Glomerular visceral epithelial cell (primary cell): ENCODE measurements at regions not wholly inside any gene's neighbourhood (a gene's known extent, or its start where the extent isn't known, plus 50 kb on each side); places are given as distances from the start of the nearest gene placed in this dataset.
"Not testable (repeated sequence)": the region's sequence is repeated elsewhere in the genome, so short reads cannot be mapped to it uniquely, and the experiment has no call there.

Source experiments
- DNase-seq: peaks from one replicate; pipeline ENCODE4 v3.0.0-alpha.2; 2016; ENCODE audit errors: extremely low spot score

GRCh38 chr13:90577726-90578125 lies 769.8 kb upstream of the MIR17HG start:
- DNase-seq, result no peak

- DNase-seq, result no peak
Measured at GRCh38 chr13:90585392-90585791, 762.1 kb upstream of the MIR17HG start.

- DNase-seq, result no peak
Measured at GRCh38 chr13:90591260-90591926, 756.1 kb upstream of the MIR17HG start.

- DNase-seq, result no peak
Measured at GRCh38 chr13:90591927-90592268, 755.6 kb upstream of the MIR17HG start.

- DNase-seq, result no peak
Measured at GRCh38 chr13:90592943-90593342, 754.5 kb upstream of the MIR17HG start.

GRCh38 chr13:90594681-90595080 lies 752.8 kb upstream of the MIR17HG start:
- no peak for DNase-seq

GRCh38 chr13:90605664-90606063 lies 741.8 kb upstream of the MIR17HG start:
- no peak for DNase-seq

GRCh38 chr13:90606921-90607320 lies 740.6 kb upstream of the MIR17HG start:
- DNase-seq, result not testable (repeated sequence)

GRCh38 chr13:90612391-90612790 lies 735.1 kb upstream of the MIR17HG start:
- DNase-seq, result no peak

GRCh38 chr13:90613076-90613795 lies 734.3 kb upstream of the MIR17HG start:
- DNase-seq, result no peak

- DNase-seq, result no peak
Measured at GRCh38 chr13:90615236-90615635, 732.3 kb upstream of the MIR17HG start.

- no peak for DNase-seq
Measured at GRCh38 chr13:90615767-90616166, 731.7 kb upstream of the MIR17HG start.

- no peak for DNase-seq
Measured at GRCh38 chr13:90618133-90618532, 729.4 kb upstream of the MIR17HG start.

GRCh38 chr13:90622541-90622940 lies 724.9 kb upstream of the MIR17HG start:
- DNase-seq, result no peak

- no peak for DNase-seq
Measured at GRCh38 chr13:90623318-90624011, 724.0 kb upstream of the MIR17HG start.

- no peak for DNase-seq
Measured at GRCh38 chr13:90627813-90628212, 719.7 kb upstream of the MIR17HG start.

GRCh38 chr13:90628471-90628870 lies 719.0 kb upstream of the MIR17HG start:
- DNase-seq, result no peak

- DNase-seq, result no peak
Measured at GRCh38 chr13:90630716-90631115, 716.8 kb upstream of the MIR17HG start.

GRCh38 chr13:90632184-90632583 lies 715.3 kb upstream of the MIR17HG start:
- DNase-seq, result no peak

- DNase-seq, result no peak
Measured at GRCh38 chr13:90633849-90634248, 713.6 kb upstream of the MIR17HG start.

- no peak for DNase-seq
Measured at GRCh38 chr13:90640976-90641375, 706.5 kb upstream of the MIR17HG start.

- DNase-seq, result no peak
Measured at GRCh38 chr13:90641884-90642283, 705.6 kb upstream of the MIR17HG start.

- no peak for DNase-seq
Measured at GRCh38 chr13:90645582-90645981, 701.9 kb upstream of the MIR17HG start.
